Thymus (tissue), 11 donors: ENCODE measurements at regions not wholly inside any gene's neighbourhood (a gene's known extent, or its start where the extent isn't known, plus 50 kb on each side); places are given as distances from the start of the nearest gene placed in this dataset.

Experiments used
- DNase-seq, 9 donors: peaks; one replicate each; pipeline ENCODE4 v3.0.0-alpha.2; 2013; ENCODE audit warnings: low spot score in 9 of 9, low read depth in 6 of 9, missing footprints in 1 of 9
- H3K27ac ChIP-seq, 2 donors: one replicate each; pipeline ENCODE4 v1.5.1; 2013; ENCODE audit warnings: control low read depth in 1 of 2, low read depth in 1 of 2, low read length in 1 of 2, mild to moderate bottlenecking in 1 of 2, moderate library complexity in 1 of 2
- H3K27me3 ChIP-seq, 2 donors: one replicate each; pipeline ENCODE4 v1.5.1; 2013; ENCODE audit warnings: low read length in 1 of 2; ENCODE audit not compliant: control insufficient read depth in 2 of 2, insufficient read depth in 1 of 2
- H3K36me3 ChIP-seq, 2 donors: one replicate each; pipeline ENCODE4 v1.5.1; 2013; ENCODE audit warnings: low read length in 1 of 2, mild to moderate bottlenecking in 1 of 2, moderate library complexity in 1 of 2; ENCODE audit not compliant: control insufficient read depth in 2 of 2, insufficient read depth in 2 of 2
- H3K4me1 ChIP-seq, 2 donors: one replicate each; pipeline ENCODE4 v1.5.1; 2013; ENCODE audit warnings: low read length in 2 of 2; ENCODE audit not compliant: control insufficient read depth in 2 of 2, insufficient read depth in 2 of 2
- H3K4me3 ChIP-seq, 2 donors: one replicate each; pipeline ENCODE4 v1.5.1; 2013; ENCODE audit warnings: low read length in 2 of 2, control low read depth in 1 of 2, mild to moderate bottlenecking in 1 of 2
- H3K9me3 ChIP-seq, 2 donors: one replicate each; pipeline ENCODE4 v1.5.1; 2013; ENCODE audit warnings: low read length in 1 of 2, mild to moderate bottlenecking in 1 of 2; ENCODE audit not compliant: control insufficient read depth in 2 of 2, insufficient read depth in 1 of 2
- WGBS: extraction: QIAGEN DNeasy Blood & Tissue Kit; methylation state at CpG from one replicate; pipeline ENCODE4 v1.1.7; 2013; 5-methylcytosine and 5-hydroxymethylcytosine counted together
- donor health status: healthy.

GRCh38 chr6:91340896-91341395 is 754.1 kb upstream of the MAP3K7 start:
- Histone ChIP-seq H3K27ac (no peak overlapping the region), H3K9me3 (no peaks in the 10 kb centered on the region), H3K36me3 (no peaks in the 10 kb centered on the region), H3K27me3 (no peaks in the 10 kb centered on the region), H3K4me3 (no peak overlapping the region), H3K4me1 (no peaks in the 10 kb centered on the region)
- 82% methylated on average over 3 of the region's 3 CpGs for WGBS
- DNase-seq, result no peak

GRCh38 chr6:91337967-91338366 is 751.1 kb upstream of the MAP3K7 start:
- no peaks in the 10 kb centered on the region for H3K4me1 ChIP-seq
- 94% methylated on average over 4 of the region's 4 CpGs for WGBS
- no peaks in the 10 kb centered on the region for H3K9me3 ChIP-seq
- no peak for DNase-seq
- H3K36me3 ChIP-seq, result no peaks in the 10 kb centered on the region
- no peak overlapping the region for H3K4me3 ChIP-seq
- H3K27me3 ChIP-seq, result no peaks in the 10 kb centered on the region
- H3K27ac ChIP-seq, result no peak overlapping the region

GRCh38 chr6:91330896-91331295 is 744.0 kb upstream of the MAP3K7 start:
- Histone ChIP-seq H3K4me1 (no peaks in the 10 kb centered on the region), H3K9me3 (no peaks in the 10 kb centered on the region), H3K36me3 (no peaks in the 10 kb centered on the region), H3K4me3 (no peak overlapping the region), H3K27ac (no peak overlapping the region), H3K27me3 (no peaks in the 10 kb centered on the region)
- WGBS, result 98% methylated on average over 1 of the region's 1 CpG
- DNase-seq, result no peak

GRCh38 chr6:91328241-91328640 is 741.4 kb upstream of the MAP3K7 start:
- no peak for DNase-seq
- Histone ChIP-seq H3K4me1 (no peaks in the 10 kb centered on the region), H3K36me3 (no peaks in the 10 kb centered on the region), H3K9me3 (no peaks in the 10 kb centered on the region), H3K27ac (no peak overlapping the region), H3K4me3 (no peak overlapping the region), H3K27me3 (no peaks in the 10 kb centered on the region)
- WGBS, result 96% methylated on average over 3 of the region's 3 CpGs

- WGBS, result 89% methylated on average over 2 of the region's 2 CpGs
- no peaks in the 10 kb centered on the region for H3K27me3 ChIP-seq
Measured at GRCh38 chr6:91324711-91325110, 737.8 kb upstream of the MAP3K7 start.

GRCh38 chr6:91317984-91318383 is 731.1 kb upstream of the MAP3K7 start:
- H3K27me3 ChIP-seq, result no peaks in the 10 kb centered on the region
- H3K27ac ChIP-seq, result no peak overlapping the region
- H3K4me1 ChIP-seq, result no peaks in the 10 kb centered on the region
- H3K4me3 ChIP-seq, result no peak overlapping the region
- DNase-seq, result no peak
- H3K36me3 ChIP-seq, result no peaks in the 10 kb centered on the region
- H3K9me3 ChIP-seq, result no peaks in the 10 kb centered on the region

More at GRCh38 chr6:91324711-91325110, 737.8 kb upstream of the MAP3K7 start:
- Histone ChIP-seq H3K27ac (no peak overlapping the region), H3K9me3 (no peaks in the 10 kb centered on the region), H3K36me3 (no peaks in the 10 kb centered on the region), H3K4me1 (no peaks in the 10 kb centered on the region), H3K4me3 (no peak overlapping the region)
- no peak for DNase-seq

- no peaks in the 10 kb centered on the region for H3K9me3 ChIP-seq
- no peak overlapping the region for H3K4me3 ChIP-seq
- no peak for DNase-seq
- WGBS, result 94% methylated on average over 2 of the region's 2 CpGs
- no peaks in the 10 kb centered on the region for H3K36me3 ChIP-seq
- no peaks in the 10 kb centered on the region for H3K27me3 ChIP-seq
- no peak overlapping the region for H3K27ac ChIP-seq
- no peaks in the 10 kb centered on the region for H3K4me1 ChIP-seq
Measured at GRCh38 chr6:91317247-91317835, 730.5 kb upstream of the MAP3K7 start.

GRCh38 chr6:91310178-91310577 is 723.3 kb upstream of the MAP3K7 start:
- H3K9me3 ChIP-seq, result no peaks in the 10 kb centered on the region
- H3K27me3 ChIP-seq, result no peaks in the 10 kb centered on the region
- WGBS, result 97% methylated on average over 6 of the region's 6 CpGs
- DNase-seq, result no peak
- no peaks in the 10 kb centered on the region for H3K4me1 ChIP-seq
- no peak overlapping the region for H3K4me3 ChIP-seq
- H3K27ac ChIP-seq, result no peak overlapping the region
- no peaks in the 10 kb centered on the region for H3K36me3 ChIP-seq

GRCh38 chr6:91305755-91306154 is 718.9 kb upstream of the MAP3K7 start:
- no peaks in the 10 kb centered on the region for H3K4me1 ChIP-seq
- 92% methylated on average over 2 of the region's 2 CpGs for WGBS
- DNase-seq, result no peak
- no peaks in the 10 kb centered on the region for H3K27me3 ChIP-seq
- H3K4me3 ChIP-seq, result no peak overlapping the region
- H3K27ac ChIP-seq, result no peak overlapping the region
- H3K9me3 ChIP-seq, result peaks cover 0 to 5% of the 10 kb centered on the region in 2 donors
- H3K36me3 ChIP-seq, result no peaks in the 10 kb centered on the region
